C4-2B (cell line): ENCODE measurements at regions not wholly inside any gene's neighbourhood (a gene's known extent, or its start where the extent isn't known, plus 50 kb on each side); places are given as distances from the start of the nearest gene placed in this dataset.
A peak's percentile ranks its signal among the peaks of the same experiment; 100 is the strongest.

Experiments
- CTCF ChIP-seq: fragments of 450-650 bp; conservative IDR thresholded peaks from 2 replicates; pipeline ENCODE4 v1.5.1; 2017; ENCODE audit warnings: mild to moderate bottlenecking
- ZFX ChIP-seq: fragments of 450-650 bp; IDR thresholded peaks from 2 replicates; pipeline ENCODE4 v1.6.1; 2017

GRCh38 chr5:113678924-113679575, 165.6 kb downstream of the YTHDC2 start:
- TF ChIP-seq CTCF = peak; percentile 91
- TF ChIP-seq ZFX = no peak
